CMK (cell line): ENCODE measurements at regions not wholly inside any gene's neighbourhood (a gene's known extent, or its start where the extent isn't known, plus 50 kb on each side); places are given as distances from the start of the nearest gene placed in this dataset.

Source experiments
- DNase-seq: peaks from one replicate; pipeline ENCODE4 v3.0.0-alpha.2; 2010; ENCODE audit warnings: low read depth

- no peak for DNase-seq
Observed at GRCh38 chr14:100674428-100674827, 52.3 kb upstream of the DLK1 start.

GRCh38 chr14:100674897-100675619 is 51.6 kb upstream of the DLK1 start:
- no peak for DNase-seq

GRCh38 chr14:100675699-100676684 is 50.7 kb upstream of the DLK1 start:
- DNase-seq: no peak
